ENCODE measurements at regions not wholly inside any gene's neighbourhood (a gene's known extent, or its start where the extent isn't known, plus 50 kb on each side); places are given as distances from the start of the nearest gene placed in this dataset.

DNA sequence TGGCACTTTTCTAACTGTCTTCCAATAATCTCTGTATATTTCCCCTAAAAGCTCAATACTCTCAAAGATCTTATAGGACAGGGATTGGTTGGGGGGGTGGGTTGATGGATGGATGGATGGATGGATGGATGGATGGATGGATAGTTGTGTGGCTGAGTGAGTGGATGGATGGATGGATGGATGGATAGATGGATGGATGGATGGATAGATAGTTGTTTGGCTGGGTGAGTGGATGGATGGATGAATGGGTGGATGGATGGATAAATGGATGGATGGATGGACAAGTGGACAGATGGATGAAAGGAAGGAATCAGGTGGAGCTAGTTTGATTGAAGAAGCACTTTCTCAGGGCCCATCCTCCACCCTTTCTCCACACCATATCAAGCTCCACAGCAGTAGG is 388.8 kb downstream of the CDC5L start:
- peaks cover 0 to 4% (median 0%) of the 10 kb centered on the region in 8 donors for H3K9me3 Mint-ChIP-seq
- H3K4me3 ChIP-seq (ENCODE audit: low read length in 2 of 2) = no peak overlapping the region
- H3K4me1 ChIP-seq (ENCODE audit: insufficient read depth, low read length) = no peaks in the 10 kb centered on the region
- no peaks in the 10 kb centered on the region for H3K9me3 ChIP-seq (ENCODE audit: control insufficient read depth in 1 of 2, low read length in 2 of 2)
- no peak overlapping the region for H3K27ac ChIP-seq (ENCODE audit: low read depth, low read length)
- no peaks in the 10 kb centered on the region for H3K36me3 ChIP-seq (ENCODE audit: insufficient read depth, low read length)
- H3K27me3 ChIP-seq (ENCODE audit: insufficient read depth, low read length) = no peaks in the 10 kb centered on the region
- intact Hi-C loops (cut with micrococcal nuclease) = no loop called here
- POLR2A ChIA-PET (ENCODE audit: partially characterized antibody) = no interaction called here
- H3K4me3 Mint-ChIP-seq = no peak overlapping the region
- H3K36me3 Mint-ChIP-seq = no peaks in the 10 kb centered on the region
- H3K27ac Mint-ChIP-seq = no peak overlapping the region
- no peak for DNase-seq
- H3K27me3 Mint-ChIP-seq = peaks cover 1 to 2% of the 10 kb centered on the region in 2 donors
- H3K4me1 Mint-ChIP-seq = no peaks in the 10 kb centered on the region
- CTCF ChIA-PET (ENCODE audit: partially characterized antibody) = no interaction called here

DNA sequence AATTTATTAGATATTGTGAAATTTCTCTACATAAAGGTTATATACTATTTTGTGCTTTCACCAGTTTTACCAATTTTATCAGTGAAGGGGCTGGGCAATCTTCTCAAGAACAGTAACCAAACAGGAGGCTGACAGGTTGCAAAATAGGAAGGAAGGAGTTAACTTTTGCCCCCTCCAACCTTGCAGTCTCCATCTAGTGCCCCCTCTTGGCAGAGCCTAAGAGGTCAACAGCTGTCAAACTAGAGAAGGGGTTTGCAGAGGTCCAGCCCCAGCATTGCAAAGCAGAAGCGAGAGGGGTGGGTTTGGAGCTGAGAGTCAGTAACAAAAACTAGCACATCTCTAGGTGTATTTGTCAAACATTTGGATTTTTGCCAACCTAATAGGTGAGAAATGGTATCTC is 391.0 kb downstream of the CDC5L start:
- H3K4me3 ChIP-seq (ENCODE audit: low read length in 2 of 2) = no peak overlapping the region
- no peak overlapping the region for H3K27ac ChIP-seq (ENCODE audit: low read depth, low read length)
- H3K4me1 ChIP-seq (ENCODE audit: insufficient read depth, low read length) = no peaks in the 10 kb centered on the region
- intact Hi-C loops (cut with micrococcal nuclease) = no loop called here
- H3K27ac Mint-ChIP-seq = no peak overlapping the region
- ChIA-PET POLR2A (ENCODE audit: partially characterized antibody) (no interaction called here), CTCF (ENCODE audit: partially characterized antibody) (interaction anchor here (1.2 kb wide), 1 partner anchor 23 kb away, joined by 3 read pairs; no protein-coding TSS in a partner anchor)
- H3K9me3 Mint-ChIP-seq = peaks cover 0 to 6% (median 3%) of the 10 kb centered on the region in 8 donors
- peaks cover 0 to 2% of the 10 kb centered on the region in 2 donors for H3K36me3 Mint-ChIP-seq
- H3K27me3 ChIP-seq (ENCODE audit: insufficient read depth, low read length) = no peaks in the 10 kb centered on the region
- no peak overlapping the region for H3K4me3 Mint-ChIP-seq
- DNase-seq = no peak
- H3K4me1 Mint-ChIP-seq = no peaks in the 10 kb centered on the region
- H3K27me3 Mint-ChIP-seq = peaks cover 1 to 2% of the 10 kb centered on the region in 2 donors
- no peaks in the 10 kb centered on the region for H3K36me3 ChIP-seq (ENCODE audit: insufficient read depth, low read length)
- no peaks in the 10 kb centered on the region for H3K9me3 ChIP-seq (ENCODE audit: control insufficient read depth in 1 of 2, low read length in 2 of 2)
